ENCODE measurements at regions not wholly inside any gene's neighbourhood (a gene's known extent, or its start where the extent isn't known, plus 50 kb on each side); places are given as distances from the start of the nearest gene placed in this dataset.
"Not testable (repeated sequence)": the region's sequence is repeated elsewhere in the genome, so short reads cannot be mapped to it uniquely, and the experiment has no call there.

DNA sequence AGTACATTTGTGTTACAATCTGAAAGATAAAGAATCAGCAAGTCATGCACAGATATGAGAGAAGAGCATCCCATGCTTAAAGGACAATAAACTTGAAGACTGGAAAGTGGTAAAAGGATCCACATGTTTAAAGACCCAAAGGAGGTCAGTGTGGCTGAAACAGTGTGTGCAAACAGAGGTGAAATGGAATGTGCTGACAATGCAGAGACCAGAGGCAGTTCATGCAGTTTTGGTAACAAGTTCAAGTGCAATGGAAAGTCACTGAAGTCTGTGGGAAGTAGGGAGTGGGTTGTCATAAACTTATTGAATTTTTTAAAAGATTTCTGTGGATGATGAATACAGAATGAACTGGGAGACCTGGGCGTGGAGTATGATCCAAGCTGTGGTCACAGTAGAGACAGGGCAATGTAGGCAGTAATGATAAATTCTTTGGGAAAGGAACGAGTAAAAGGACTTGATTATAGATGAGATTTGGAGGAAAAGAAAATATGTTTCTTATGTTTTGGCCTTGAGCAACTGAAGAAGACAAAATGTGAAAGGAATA, 408.0 kb downstream of the HGF start:
- DNase-seq (ENCODE audit: low read depth), result no peak

DNA sequence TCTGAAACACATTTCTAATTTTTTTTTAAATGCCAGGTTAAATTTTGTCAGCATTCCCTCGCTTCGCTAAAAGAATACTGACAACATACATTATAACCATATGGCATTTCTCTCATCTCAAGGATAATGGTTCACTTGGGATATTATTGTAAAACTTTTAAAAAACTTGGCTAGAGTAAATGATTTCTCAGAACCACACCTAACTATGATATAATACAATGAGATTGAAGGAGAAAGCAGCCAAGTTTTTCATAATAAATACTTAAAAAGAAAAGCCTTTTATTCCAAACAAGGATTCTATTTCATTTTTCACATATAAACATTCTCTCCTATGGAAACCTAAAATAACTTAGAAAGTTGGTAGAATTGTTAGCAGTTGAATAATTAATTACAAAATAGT, 413.9 kb downstream of the HGF start:
- no peak for DNase-seq (ENCODE audit: low read depth)

DNA sequence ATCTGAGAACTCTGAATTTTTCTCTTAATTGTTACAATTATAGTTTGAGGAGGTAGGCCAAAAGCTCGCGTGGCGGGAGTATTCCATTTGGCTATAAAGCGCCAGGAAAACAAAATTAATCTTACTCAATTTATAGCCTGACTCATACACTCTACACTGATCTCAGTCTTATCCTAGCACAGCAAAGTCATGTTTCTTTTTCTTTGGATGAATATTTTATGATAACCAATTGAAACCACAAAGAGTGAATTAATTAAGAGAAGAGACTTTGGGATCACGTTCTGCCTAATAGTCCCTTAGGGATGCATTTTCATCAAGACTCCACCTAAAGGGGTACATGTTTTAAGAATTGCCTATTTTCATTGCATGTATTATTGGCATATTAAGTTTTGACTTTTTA, 420.8 kb downstream of the HGF start:
- DNase-seq (ENCODE audit: low read depth), result no peak

DNA sequence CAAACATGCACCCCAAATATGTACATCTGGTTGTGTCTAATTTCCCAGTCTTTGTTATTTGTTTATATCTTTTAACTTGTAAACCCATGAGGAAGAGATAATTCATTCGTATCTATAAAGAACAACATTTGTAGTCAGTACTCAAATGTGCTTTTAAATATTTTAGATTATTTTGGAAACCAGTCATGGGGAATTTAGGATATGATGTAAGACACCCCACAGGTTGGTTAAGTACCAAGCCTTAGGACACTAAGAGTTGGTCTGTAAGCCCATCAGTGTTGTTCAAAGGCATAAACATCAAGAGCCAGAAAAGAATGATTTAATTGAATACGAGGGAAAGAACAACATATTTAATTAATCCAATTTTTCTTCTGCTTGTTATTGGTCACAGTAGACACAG, 421.1 kb upstream of the SEMA3C start:
- no peak for DNase-seq (ENCODE audit: low read depth)

DNA sequence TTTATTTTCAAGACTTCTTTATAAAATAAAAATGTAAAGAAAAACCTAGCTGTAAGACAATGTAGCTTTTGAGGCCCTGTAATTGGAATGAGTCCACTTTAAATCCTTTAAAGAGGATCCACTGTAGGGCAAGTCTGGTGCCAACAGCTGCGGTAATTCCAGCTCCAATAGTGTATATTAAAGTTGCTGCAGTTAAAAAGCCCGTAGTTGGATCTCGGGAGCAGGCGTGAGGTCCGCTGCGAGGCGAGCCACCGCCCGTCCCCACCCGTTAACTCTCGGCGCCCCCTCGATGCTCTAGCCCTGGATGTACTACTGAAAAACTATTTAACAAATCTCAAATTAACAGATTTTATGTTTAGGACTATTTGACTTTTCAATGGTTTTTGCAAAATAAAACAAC, 414.7 kb upstream of the SEMA3C start:
- DNase-seq (ENCODE audit: low read depth), result no peak

DNA sequence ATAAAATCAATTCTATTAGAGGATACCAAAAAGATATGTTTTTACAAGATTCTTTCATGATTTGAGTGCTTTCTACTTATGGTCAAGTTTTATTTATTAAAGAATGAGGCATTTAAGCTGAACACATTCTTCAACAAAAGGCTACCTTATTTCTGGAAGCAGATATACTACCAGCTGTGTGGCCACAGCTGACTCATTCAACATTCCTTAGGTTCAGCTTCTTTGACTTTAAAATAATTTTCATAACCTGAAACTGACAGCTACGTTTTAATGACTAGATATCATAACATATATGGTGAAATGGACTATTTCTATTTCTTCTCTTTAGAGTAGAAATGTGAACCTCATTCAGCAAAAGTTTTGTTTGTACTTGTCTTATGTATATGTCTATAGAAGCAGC, 414.2 kb upstream of the SEMA3C start:
- no peak for DNase-seq (ENCODE audit: low read depth)

DNA sequence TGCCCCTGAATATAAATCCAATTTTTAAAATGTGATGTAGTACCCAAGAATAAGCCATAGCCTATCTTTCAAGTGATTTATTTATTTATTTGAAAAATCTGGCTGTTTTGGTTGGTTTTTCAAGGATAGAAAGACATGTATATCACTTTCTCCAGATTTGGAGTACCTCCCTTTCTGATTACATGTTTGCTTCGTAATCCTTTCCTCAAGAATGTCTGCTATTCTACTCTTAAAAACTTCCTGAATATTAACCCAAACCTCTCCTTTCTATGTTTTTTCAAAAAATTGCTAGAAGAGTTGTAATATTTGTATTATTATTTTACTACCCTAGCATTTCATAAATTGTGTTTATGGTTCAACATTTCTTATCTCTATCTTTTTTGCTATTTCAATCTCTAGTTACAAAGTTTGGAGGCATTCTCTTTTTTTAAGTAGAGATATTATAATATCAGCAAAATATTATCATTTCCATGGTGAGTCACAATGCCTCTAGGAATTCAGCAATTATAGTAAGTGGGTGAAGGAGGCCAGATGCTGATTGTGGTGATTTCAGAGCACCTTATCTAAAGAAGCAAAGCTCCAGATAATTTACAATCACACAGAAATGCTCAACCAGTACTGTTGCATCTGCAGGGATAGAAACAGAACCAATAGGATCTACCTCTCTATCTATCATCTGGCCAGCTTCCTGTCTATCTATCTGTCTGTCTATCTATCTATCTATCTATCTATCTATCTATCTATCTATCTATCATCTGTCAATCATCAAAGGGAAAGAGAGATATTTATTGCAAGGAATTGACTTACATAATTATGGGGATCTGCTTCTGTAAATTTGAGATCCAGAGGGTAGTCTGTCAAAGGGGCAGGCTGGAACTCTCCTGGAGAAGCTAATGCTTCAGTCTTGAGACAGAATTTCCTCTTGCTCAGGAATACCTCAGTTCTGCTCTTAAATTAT, 412.5 kb upstream of the SEMA3C start:
- no peak for DNase-seq (ENCODE audit: low read depth)

DNA sequence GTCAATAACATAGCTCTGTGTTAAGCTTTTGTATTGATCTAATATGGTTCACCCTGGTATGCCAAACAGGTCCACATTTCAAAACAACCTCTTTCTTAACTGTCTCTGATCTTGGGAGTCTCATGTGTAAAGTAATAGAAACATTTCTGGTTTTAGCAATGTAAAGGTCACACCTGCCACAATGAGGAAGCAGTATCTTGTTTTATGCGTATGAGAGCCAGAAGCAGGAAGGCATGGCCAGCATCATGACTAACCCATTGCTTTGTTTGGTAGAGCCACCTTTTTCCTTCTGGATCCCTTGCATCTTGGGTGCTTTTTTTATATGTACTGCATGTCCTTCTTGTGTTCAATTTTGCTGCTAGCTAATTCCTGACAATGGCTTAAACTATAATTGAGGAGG, 411.3 kb upstream of the SEMA3C start:
- DNase-seq (ENCODE audit: low read depth), result no peak

DNA sequence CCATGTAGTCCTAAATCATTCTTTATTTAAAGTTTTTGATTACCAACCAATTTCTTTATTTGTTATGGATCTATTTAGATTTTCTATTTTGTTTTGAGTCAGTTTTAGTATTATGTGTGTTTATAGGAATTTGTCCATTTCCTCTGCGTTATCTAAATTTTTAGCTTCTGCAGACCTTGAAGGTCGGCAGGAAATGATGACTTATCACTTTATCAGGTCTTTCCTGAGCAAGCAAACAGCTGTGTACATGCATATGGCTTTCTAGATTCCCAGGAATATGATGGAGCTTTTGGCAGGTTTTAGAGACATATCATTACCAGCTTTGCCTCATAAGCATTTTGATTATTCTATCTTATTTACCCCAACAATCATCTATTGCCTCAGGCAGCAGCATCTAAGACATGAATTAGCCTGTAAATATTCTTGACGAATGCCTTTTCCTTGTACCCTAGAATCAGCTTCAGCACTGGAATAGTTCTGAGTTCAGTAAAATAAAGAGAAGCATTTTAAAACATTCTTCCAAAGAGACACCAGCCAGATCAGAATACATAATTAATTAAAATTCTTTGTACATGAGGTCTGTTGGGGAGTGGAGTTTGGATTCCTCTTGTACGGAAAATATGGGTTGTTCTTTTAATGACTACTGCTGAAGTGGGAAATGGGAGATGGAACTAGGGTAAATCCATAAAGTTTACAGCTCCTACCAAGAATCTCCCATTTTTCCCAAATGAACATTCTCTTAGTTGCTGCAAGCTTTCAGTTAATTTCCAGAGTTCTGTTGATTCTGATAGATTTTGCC, 408.8 kb upstream of the SEMA3C start:
- peak; percentile 14 for DNase-seq (ENCODE audit: low read depth)

DNA sequence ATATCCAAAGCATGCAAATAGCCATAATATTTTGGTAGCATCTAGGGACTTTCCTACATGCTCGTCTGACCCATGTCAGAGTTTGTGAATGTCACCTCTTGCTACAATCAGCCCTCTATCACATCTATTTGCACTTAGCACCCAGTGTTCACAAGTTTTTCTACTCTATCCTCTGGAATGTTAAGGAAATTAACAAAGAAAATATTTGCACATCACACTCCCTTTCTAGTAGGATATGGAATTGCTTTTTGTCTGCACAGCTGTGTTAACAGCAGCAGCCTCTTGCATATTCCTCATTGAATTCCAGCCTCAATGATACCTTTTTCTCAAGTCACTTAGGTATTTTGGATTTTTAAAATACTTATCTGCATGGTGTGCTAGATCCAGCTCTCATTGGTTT, 403.1 kb upstream of the SEMA3C start:
- DNase-seq (ENCODE audit: low read depth), result no peak

DNA sequence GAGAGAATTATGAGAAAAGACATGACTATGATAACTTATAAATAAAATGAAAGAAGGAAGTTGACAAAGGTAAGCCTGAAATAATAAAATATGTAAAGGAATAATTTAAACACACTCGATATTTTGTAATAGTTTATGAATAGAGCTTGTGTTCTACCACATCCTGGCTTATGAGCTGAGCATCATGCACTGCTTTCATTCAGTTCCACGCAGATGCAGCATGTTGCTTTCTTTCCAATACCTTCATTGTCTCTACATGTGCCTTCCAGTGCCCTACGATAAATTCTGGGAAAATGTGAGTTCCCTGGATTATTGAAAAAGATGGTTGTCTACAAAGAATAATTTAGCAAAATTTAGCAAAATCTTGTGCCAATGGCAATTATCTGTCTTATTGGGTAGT, 398.9 kb upstream of the SEMA3C start:
- DNase-seq (ENCODE audit: low read depth), result no peak

DNA sequence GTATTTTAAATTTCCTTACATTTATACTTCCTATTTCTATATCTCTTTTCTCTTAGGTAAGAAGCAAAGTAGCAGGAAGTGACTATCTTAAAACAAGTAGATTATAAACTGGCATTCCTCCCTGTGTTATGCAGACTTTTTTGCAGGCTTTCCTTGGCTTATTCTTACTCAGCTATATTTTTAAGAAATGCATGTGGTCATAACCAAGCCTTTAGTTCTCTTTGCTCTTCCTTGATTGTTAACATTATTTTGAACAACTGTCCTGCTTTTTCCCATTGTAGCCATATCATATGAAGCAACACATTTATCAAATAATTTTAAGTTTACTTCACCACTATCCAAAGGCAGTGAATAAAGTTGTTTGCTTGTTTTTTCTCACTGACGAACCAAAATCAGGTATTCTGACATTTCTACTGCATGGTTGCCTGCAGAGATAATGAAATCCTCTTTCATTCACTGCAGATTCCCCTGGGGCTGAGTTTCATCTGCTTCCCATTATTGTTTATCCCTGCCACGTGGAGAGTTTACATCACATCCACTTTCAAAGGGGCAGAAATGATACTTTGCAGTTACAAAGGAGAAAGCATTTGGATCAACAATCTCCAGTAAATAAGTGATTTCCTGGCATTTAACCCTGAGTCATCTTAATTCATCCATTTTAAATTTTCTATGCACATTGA, 389.9 kb upstream of the SEMA3C start:
- DNase-seq (ENCODE audit: low read depth), result no peak

DNA sequence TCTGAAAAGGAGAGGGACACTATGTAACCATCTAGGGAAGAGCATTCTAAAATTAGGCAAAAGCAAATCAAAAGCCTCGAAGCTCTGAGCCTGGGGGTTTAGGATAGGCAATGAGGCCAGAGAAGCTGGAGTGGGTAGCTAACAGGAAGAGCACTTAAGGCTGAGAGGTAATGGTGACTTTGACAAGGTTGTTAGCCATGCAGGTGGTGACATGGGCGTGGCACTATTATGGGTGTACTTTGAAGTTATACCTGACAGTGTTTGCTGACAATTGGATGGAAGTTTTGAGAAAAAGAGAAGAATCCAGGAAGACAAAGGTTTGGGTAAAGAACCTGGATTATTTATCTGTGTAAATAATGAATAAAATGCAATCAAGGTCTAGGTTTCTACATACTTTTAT, 383.0 kb upstream of the SEMA3C start:
- DNase-seq (ENCODE audit: low read depth), result no peak

DNA sequence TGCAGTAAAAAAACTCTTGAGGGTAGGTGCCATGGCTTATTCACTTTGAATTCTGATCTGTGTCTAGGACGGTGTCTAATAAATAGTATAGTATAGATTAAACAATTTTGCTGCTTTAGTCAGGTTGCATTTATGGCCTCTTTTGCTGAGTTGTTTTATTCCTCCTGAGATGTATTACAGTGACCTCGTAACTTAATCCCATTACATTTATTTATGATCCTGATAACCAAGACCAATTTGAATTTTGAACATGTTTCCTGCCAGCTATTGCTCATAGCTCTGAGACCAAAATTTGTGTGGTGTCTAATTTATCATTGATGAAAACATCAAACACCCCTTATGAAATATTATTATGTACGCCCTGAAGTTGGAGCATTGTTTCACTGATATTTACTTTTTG, 381.9 kb upstream of the SEMA3C start:
- no peak for DNase-seq (ENCODE audit: low read depth)

DNA sequence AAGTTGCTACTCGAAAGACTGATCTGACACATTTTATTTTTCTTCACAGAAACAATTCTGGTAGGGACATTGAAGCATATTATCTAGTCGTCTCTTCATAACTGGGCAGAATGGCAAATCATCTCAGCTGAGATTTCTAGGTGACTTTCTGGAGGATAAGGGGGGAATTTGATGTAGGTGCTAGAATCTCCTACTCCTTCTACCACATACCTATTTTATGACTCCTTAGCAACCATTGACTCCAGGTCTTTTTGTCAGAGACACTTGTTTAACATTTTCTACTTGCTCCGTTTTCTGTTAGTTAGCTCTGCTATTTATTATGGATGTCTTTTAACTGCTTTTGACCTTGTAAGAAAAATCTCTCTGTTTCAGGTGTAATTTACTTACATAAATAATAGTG, 380.9 kb upstream of the SEMA3C start:
- DNase-seq (ENCODE audit: low read depth), result no peak

DNA sequence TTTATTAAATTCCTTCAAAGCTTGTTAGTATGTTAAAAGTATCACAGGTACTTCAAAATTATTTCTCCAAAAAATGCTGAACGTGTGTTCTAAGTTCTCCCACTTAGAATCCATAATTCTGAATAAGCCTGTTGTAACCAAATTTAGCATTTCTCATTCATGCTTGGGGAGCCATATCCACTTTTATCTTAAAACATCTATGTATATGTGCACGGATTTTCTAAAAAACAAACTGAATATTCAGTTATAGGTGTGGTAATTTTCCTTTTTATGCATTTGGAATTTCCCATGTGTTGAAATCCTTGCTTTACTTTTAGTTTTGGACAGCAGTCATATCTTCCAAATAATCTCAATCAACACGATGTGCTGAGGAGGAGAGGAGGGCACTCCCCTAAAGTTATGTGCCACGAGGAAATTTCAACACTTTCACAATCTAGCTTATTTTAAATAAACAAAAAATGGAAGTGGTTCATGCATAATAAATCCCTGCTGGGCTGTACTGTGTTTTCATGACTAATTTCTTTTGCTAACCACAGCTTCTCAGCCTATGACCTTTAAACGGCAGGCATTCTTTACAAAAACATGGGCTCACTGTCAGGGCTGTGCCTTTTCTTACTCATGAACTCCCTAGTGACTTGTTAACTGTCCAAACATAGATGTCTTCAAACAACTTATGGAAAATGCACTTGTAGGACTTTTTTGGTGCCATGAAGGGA, 380.3 kb upstream of the SEMA3C start:
- no peak for DNase-seq (ENCODE audit: low read depth)

DNA sequence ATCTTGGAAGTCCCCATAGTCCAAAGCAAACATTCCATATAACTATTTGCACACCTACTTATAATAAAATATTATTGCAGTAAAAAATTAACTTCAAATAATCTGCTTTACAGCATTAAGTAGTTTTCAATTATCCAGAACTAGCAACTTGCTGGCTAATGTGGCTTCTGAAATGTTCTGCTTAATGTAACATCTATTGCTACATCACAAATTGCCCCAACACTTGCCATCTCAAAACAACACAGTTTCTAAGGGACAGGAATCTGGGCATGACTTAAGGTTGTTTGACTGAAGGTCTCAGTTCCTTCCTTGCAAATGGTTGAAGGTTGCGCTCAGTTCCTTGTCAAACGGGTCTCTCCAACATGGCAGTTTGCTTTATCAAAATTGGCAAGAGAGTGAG, 378.5 kb upstream of the SEMA3C start:
- DNase-seq (ENCODE audit: low read depth), result no peak

DNA sequence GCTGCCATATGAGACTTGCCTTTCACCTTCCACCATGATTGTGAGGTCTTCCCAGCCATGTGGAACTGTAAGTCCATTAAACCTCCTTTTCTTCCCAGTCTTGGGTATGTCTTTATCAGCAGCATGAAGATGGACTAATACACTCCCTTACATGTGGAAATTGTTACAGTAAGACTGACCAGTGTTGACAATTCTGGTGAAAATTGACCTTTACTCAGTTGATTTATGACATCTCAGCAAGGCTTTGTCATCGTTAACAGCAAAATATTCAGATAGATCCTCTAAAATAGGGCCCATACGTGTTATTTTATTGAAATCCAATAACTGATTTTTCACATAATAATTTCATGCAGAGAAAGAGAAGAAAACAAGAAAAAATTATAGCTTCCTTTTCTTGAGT, 377.9 kb upstream of the SEMA3C start:
- DNase-seq (ENCODE audit: low read depth), result no peak

DNA sequence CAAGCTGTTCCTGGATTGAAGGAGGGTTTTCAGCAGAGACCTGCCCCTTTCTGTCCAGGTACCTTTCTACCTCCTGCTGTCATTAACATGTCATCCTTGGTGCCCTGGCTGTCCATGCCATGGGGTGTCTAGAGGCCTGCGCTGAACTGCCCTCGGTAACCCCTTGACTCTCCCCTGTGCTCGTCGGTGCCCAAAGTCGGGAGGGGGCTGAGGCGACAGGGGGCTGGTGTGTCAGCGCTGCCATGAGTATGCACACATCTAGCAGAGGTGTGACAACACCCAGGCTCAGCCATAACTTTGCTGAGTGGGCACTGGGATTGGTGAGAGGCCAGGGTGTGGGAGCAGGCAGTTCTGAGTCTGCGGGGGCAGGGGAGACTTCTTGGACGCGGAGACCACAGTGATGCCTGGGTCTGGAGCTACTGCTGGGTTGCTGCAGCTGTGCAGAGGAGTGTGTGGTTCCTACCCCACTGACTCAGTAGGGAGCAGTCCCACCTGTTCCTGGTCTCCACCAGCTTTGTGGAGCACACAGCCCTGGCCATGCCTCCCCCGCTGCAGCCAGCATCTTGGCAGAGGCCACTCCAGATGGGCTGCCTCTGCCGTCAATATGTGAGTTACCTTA, 376.2 kb upstream of the SEMA3C start:
- no peak for DNase-seq (ENCODE audit: low read depth)

DNA sequence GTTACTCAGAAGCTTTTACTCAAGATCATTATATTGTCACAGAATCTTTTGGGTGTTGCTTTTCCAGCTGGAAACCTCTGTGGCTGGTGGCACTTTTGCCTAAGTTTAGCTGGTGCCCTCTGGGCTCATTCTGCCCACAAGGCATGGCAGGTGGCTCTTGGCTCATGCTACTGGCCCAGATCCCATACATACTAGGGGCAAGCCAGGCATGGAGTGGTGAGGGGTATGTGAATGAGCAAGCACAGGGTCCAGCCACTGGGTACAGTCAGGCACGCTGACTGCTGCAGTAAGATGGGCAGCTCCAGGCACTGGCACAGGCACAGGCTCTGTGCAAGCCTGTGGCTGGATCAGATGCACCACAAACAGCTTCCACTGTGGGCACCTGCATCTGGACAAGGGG, 375.0 kb upstream of the SEMA3C start:
- no peak for DNase-seq (ENCODE audit: low read depth)

DNA sequence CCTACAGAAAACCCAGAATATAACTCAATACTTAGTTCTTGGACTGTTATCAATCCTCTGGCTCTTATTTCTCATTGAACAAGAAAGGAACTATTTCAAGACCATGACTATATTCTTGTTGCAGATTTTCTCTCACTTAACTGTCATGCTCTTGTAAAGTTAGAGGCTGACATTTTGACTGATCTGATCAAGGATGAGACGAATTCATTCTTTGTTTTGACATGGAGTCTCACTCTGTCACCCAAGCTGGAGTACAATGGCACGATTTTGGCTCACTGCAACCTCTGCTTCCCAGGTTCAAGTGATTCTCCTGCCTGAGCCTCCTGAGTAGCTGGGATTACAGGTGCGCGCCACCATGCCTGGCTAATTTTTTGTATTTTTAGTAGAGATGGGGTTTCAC, 367.9 kb upstream of the SEMA3C start:
- not testable (repeated sequence) for DNase-seq (ENCODE audit: low read depth)
